Coronary artery (tissue), 2 donors: ENCODE measurements at regions not wholly inside any gene's neighbourhood (a gene's known extent, or its start where the extent isn't known, plus 50 kb on each side); places are given as distances from the start of the nearest gene placed in this dataset.

Source experiments
- DNase-seq: peaks from one replicate; pipeline ENCODE4 v3.0.0-alpha.2; 2017; ENCODE audit warnings: low spot score
- H3K27ac ChIP-seq, 2 donors: fragments of 200-600 bp; sonication (generic); one replicate each; pipeline ENCODE4 v1.5.1; 2016 to 2019
- H3K4me3 ChIP-seq: fragments of 200-600 bp; sonication (generic); 2 replicates; pipeline ENCODE4 v1.5.1; 2016; ENCODE audit warnings: mild to moderate bottlenecking, moderate library complexity
- TF ChIP-seq, protein P1 (sequence below): fragments of 200-600 bp; sonication (generic); IDR thresholded peaks from one replicate; pipeline ENCODE4 v1.5.1; 2019; ENCODE audit warnings: antibody characterized with exemption

- TF ChIP-seq, protein P1, sequence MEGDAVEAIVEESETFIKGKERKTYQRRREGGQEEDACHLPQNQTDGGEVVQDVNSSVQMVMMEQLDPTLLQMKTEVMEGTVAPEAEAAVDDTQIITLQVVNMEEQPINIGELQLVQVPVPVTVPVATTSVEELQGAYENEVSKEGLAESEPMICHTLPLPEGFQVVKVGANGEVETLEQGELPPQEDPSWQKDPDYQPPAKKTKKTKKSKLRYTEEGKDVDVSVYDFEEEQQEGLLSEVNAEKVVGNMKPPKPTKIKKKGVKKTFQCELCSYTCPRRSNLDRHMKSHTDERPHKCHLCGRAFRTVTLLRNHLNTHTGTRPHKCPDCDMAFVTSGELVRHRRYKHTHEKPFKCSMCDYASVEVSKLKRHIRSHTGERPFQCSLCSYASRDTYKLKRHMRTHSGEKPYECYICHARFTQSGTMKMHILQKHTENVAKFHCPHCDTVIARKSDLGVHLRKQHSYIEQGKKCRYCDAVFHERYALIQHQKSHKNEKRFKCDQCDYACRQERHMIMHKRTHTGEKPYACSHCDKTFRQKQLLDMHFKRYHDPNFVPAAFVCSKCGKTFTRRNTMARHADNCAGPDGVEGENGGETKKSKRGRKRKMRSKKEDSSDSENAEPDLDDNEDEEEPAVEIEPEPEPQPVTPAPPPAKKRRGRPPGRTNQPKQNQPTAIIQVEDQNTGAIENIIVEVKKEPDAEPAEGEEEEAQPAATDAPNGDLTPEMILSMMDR = no peak
- no peak overlapping the region for H3K4me3 ChIP-seq
- no peak overlapping the region for H3K27ac ChIP-seq
- DNase-seq = no peak
Measured at GRCh38 chr12:41881891-41882805, 262.5 kb downstream of the GXYLT1 start.

GRCh38 chr12:41869432-41869831, 275.2 kb downstream of the GXYLT1 start:
- no peak overlapping the region for H3K27ac ChIP-seq
- H3K4me3 ChIP-seq = no peak overlapping the region
- no peak for DNase-seq
- TF ChIP-seq, protein P1 = no peak

DNA sequence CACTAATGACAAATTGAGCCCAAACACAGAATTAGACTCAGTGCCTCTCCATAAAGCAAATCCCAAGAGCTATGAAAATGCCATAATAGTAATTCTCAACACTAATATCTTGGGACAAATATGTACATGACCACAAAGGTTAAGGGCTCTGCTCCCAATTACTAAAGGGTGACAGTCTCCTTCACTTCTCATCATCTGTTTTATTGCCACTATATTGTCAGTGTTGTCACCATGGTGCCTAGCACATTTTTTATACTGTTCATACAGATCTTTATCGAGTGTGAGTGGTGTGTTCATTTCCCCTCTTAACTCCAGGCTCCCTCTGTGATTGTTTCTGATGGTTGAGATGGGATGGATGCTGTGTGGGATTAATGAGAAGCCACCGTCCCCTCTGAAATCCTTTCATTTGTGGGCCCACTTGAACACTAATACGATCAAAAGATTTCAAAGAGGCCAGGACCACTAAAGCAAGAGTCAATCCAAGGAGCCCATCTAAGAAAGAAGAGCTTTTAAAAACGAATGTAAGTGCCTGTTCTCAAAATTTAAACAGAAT, 277.7 kb downstream of the GXYLT1 start:
- Histone ChIP-seq H3K27ac (no peak overlapping the region), H3K4me3 (no peak overlapping the region)
- TF ChIP-seq, protein P1 = no peak
- DNase-seq = no peak

GRCh38 chr12:41856228-41856627, 288.4 kb downstream of the GXYLT1 start:
- TF ChIP-seq, protein P1 = no peak
- Histone ChIP-seq H3K4me3 (no peak overlapping the region), H3K27ac (no peak overlapping the region)
- DNase-seq = no peak

DNA sequence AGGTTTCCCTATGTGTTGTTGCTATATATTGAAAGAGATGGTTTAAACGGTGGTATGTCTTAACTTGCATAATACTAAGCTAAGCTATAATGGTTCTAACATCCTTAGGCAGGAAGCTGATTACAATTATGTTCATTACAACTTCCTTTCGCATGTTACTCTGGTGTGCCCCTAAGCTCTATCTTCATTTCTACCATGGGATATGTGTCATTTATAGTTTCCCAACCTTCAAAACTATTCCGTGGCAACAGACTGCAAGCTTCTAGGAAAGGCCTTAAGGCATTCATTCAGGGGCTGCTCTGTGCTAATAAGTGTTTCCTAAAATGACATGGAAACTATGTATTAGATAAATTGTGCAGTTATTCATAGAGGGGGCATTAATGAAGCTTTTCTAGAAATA, 294.6 kb downstream of the GXYLT1 start:
- no peak overlapping the region for H3K27ac ChIP-seq
- no peak for DNase-seq
- TF ChIP-seq, protein P1 = no peak
- no peak overlapping the region for H3K4me3 ChIP-seq

GRCh38 chr12:41846718-41847117, 298.0 kb downstream of the GXYLT1 start:
- Histone ChIP-seq H3K4me3 (no peak overlapping the region), H3K27ac (no peak overlapping the region)
- TF ChIP-seq, protein P1 = no peak
- DNase-seq = no peak

DNA sequence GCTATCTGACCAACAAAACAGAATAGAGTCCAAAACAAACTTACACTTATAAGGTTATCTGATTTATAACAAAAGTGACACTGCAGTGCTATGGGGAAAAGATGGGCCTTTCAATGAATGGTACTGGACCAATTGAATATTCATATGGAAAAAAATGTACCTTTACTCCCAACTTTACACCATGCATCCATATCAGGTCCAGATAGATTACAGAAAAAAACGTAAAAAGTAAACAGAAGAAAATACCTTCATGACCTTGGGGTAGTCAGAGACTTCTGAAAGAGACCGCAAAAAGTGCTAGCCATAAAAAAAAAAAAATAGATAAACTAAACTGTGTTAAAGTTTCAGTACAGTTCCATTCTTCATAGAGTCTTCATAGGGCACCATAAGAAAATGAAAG, 308.3 kb downstream of the GXYLT1 start:
- H3K27ac ChIP-seq = no peak overlapping the region
- TF ChIP-seq, protein P1 = no peak
- DNase-seq = no peak
- H3K4me3 ChIP-seq = no peak overlapping the region
